Heart left ventricle (tissue), 13 donors: ENCODE measurements at regions not wholly inside any gene's neighbourhood (a gene's known extent, or its start where the extent isn't known, plus 50 kb on each side); places are given as distances from the start of the nearest gene placed in this dataset.

Experiments
- CTCF ChIP-seq, 12 donors: fragments of 200-600 bp; sonication (generic) in 4 of 12; IDR thresholded peaks; one replicate each; pipeline versions ENCODE4 v1.5.0 to v1.8.0; 2018 to 2022; ENCODE audit warnings: antibody characterized with exemption in 12 of 12, mild to moderate bottlenecking in 5 of 12
- POLR2A ChIP-seq, 2 donors: fragments of 450-650 bp; IDR thresholded peaks; one replicate each; pipeline ENCODE4 v1.6.1; 2017; ENCODE audit warnings: antibody characterized with exemption in 2 of 2, mild to moderate bottlenecking in 2 of 2, moderate library complexity in 2 of 2
- donor health status: ischemic (EF 13 %, LVEDD 7.1; RV severe dilation, severe dysfunction).
- donor health status: DM: no; HTN: yes; CAD: no.
- donor health status: DM: no; HTN: no; CAD: no.
- donor health status: ischemic (EF 25% LVEDD 6.9; RV normal size, moderate dysfunction).
- donor health status: ischemic (EF 25% LVEDD 5.7; RV mildly dilated, moderate dysfunction).
- donor health status: ischemic (EF 35%, LVEDD 5.7; RV mildly dilated, moderate dysfunction).
- donor health status: nonischemic (EF 11% LVEDD 7.7; RV severe dilation, severe dysfunction).
- donor health status: DM: yes; HTN: yes; CAD: no.
- donor health status: PGD.
- donor health status: ischemic (EF 29% LVEDD 5.4; RV normal size, mild dysfunction).
- donor health status: nonischemic (EF 23%, LVEDD 6.1; RV moderate dilation, normal function).

GRCh38 chr9:1273859-1274258 is 223.7 kb downstream of the DMRT2 start:
- TF ChIP-seq CTCF (IDR thresholded peaks at IDR 0.05) (no peak), POLR2A (IDR thresholded peaks at IDR 0.05) (no peak)
